ENCODE measurements at regions not wholly inside any gene's neighbourhood (a gene's known extent, or its start where the extent isn't known, plus 50 kb on each side); places are given as distances from the start of the nearest gene placed in this dataset.

- TF ChIP-seq RFX5 (IDR thresholded peaks at IDR 0.05; ENCODE audit: low read length) (no peak), NRF1 (IDR thresholded peaks at IDR 0.05; ENCODE audit: low read depth, low read length) (no peak), FOSL2 (IDR thresholded peaks at IDR 0.05; ENCODE audit: borderline replicate concordance, low read depth) (no peak), RCOR1 (IDR thresholded peaks at IDR 0.05; ENCODE audit: low read length) (no peak)
Observed at GRCh38 chr4:56169061-56169460, 218.2 kb downstream of the AASDH start (continued).

- Histone ChIP-seq H3K9ac (no peak overlapping the region), H3K4me2 (no peak overlapping the region), H3F3A (replicated peaks; ENCODE audit: insufficient read depth) (no peaks in the 10 kb centered on the region), H3K27me3 (ENCODE audit: insufficient read depth) (no peaks in the 10 kb centered on the region), H3K9me3 (no peaks in the 10 kb centered on the region; the same call in 1 of the 2 replicates), H3K9me2 (no peaks in the 10 kb centered on the region), H3K36me3 (replicated peaks in 1 of 2; ENCODE audit: control insufficient read depth in 1 of 2, insufficient read depth in 2 of 2, low read length in 1 of 2) (no peaks in the 10 kb centered on the region), H4K20me1 (ENCODE audit: insufficient read depth) (no peaks in the 10 kb centered on the region), H3K4me1 (ENCODE audit: control insufficient read depth in 1 of 2, insufficient read depth in 2 of 2, low read depth in 1 of 2, low read length in 1 of 2) (peaks cover 0 to 11% of the 10 kb centered on the region in 2 experiments; a peak in 1 of 4 replicates), H3K4me3 (ENCODE audit: low read depth in 2 of 2, low read length in 1 of 2) (no peak overlapping the region), H2AFZ (ENCODE audit: low read depth) (no peak overlapping the region), H3K27ac (ENCODE audit: low read depth in 2 of 2, low read length in 1 of 2) (no peak overlapping the region), H3K79me2 (ENCODE audit: insufficient read depth) (no peaks in the 10 kb centered on the region)
- TF ChIP-seq TAF1 (IDR thresholded peaks at IDR 0.05; ENCODE audit: borderline replicate concordance, low read depth, low read length), result no peak
- no peak for TF ChIP-seq REST (IDR thresholded peaks at IDR 0.05; ENCODE audit: low read depth, low read length)
- TF ChIP-seq EP300 (IDR thresholded peaks at IDR 0.05; ENCODE audit: borderline replicate concordance in 1 of 2, low read depth in 1 of 2, low read length in 1 of 2), result no peak
- no peak for TF ChIP-seq MEF2A (IDR thresholded peaks at IDR 0.05; ENCODE audit: borderline replicate concordance, low read depth)
- no peak for TF ChIP-seq GABPA (IDR thresholded peaks at IDR 0.05; ENCODE audit: low read depth)
- TF ChIP-seq CHD2 (IDR thresholded peaks at IDR 0.05; ENCODE audit: low read length, partially characterized antibody), result no peak
- TF ChIP-seq YY1 (IDR thresholded peaks at IDR 0.05; ENCODE audit: low read depth), result no peak
- TF ChIP-seq MXI1 (IDR thresholded peaks at IDR 0.05; ENCODE audit: low read depth, low read length), result no peak
- no peak for TF ChIP-seq USF2 (IDR thresholded peaks at IDR 0.05; ENCODE audit: borderline replicate concordance, low read depth, low read length)
- CTCF ChIA-PET, result interaction anchor here (1.3 kb wide), 1 partner anchor 217 kb away, joined by 4 read pairs; the partner anchor contains the start of gene CEP135
- no peak for DNase-seq
- 87% methylated on average over 3 of the region's 3 CpGs for WGBS (ENCODE audit: low lambda C conversion rate)
- POLR2A ChIA-PET, result no interaction called here
Observed at GRCh38 chr4:56164907-56165306, 216.2 kb downstream of the CEP135 start.
